Naive thymus-derived CD8-positive, alpha-beta T cell (primary cell): ENCODE measurements at regions not wholly inside any gene's neighbourhood (a gene's known extent, or its start where the extent isn't known, plus 50 kb on each side); places are given as distances from the start of the nearest gene placed in this dataset.

Source experiments
- ATAC-seq, 2 donors: fragments of 150-1000 bp; cut with Tn5 transposase in 1 of 2; sonication (Bioruptor Pico), chemical (Tn5 transposase) in 1 of 2; 1 replicate in 1 of 2; 2 replicates in 1 of 2; pipeline ENCODE4 v1.10.0; 2021; ENCODE audit warnings: mild to moderate bottlenecking in 2 of 2, moderate library complexity in 2 of 2
- POLR2A ChIA-PET: fragments of 350-600 bp; sonication (Branson Sonifier 250); formaldehyde crosslinking; loops from one replicate; lab custom pipeline; 2021; ENCODE audit warnings: antibody characterized with exemption; lab: Charles Lee
- DNase-seq, 10 donors: peaks; one replicate each; pipeline versions ENCODE4 v3.0.0 to v3.0.0-alpha.2; 2020 to 2022
- H3K27ac Mint-ChIP-seq, 10 donors: one replicate each; pipeline ENCODE4 v1.8.0; 2020 to 2022; ENCODE audit warnings: mild to moderate bottlenecking in 10 of 10, mixed read lengths in 10 of 10, moderate library complexity in 4 of 10, inconsistent platforms in 1 of 10
- H3K27me3 Mint-ChIP-seq, 5 donors: one replicate each; pipeline ENCODE4 v1.8.0; 2021 to 2022; ENCODE audit warnings: mixed read lengths in 5 of 5
- H3K36me3 Mint-ChIP-seq, 3 donors: one replicate each; pipeline ENCODE4 v1.8.0; 2020 to 2022; ENCODE audit warnings: mixed read lengths in 3 of 3, mild to moderate bottlenecking in 2 of 3, inconsistent platforms in 1 of 3
- H3K4me1 Mint-ChIP-seq, 4 donors: one replicate each; pipeline ENCODE4 v1.8.0; 2021 to 2022; ENCODE audit warnings: mixed read lengths in 4 of 4
- H3K4me3 Mint-ChIP-seq, 10 donors: one replicate each; pipeline ENCODE4 v1.8.0; 2020 to 2022; ENCODE audit warnings: mild to moderate bottlenecking in 10 of 10, mixed read lengths in 10 of 10, moderate library complexity in 6 of 10, inconsistent platforms in 1 of 10
- H3K9me3 Mint-ChIP-seq, 9 donors: one replicate each; pipeline ENCODE4 v1.8.0; 2020 to 2022; ENCODE audit warnings: mixed read lengths in 9 of 9, mild to moderate bottlenecking in 3 of 9, inconsistent platforms in 1 of 9, moderate library complexity in 1 of 9

GRCh38 chr9:99605016-99605743 is 216.5 kb upstream of the NR4A3 start:
- ATAC-seq (no peak), DNase-seq (no peak)
- Mint-ChIP-seq H3K36me3 (no peaks in the 10 kb centered on the region), H3K4me3 (no peak overlapping the region), H3K4me1 (no peaks in the 10 kb centered on the region), H3K27me3 (peaks cover 2 to 28% (median 9%) of the 10 kb centered on the region in 5 donors), H3K9me3 (no peaks in the 10 kb centered on the region), H3K27ac (no peak overlapping the region)
- POLR2A ChIA-PET, result no interaction called here

- peaks cover 0 to 5% (median 0%) of the 10 kb centered on the region in 3 donors for H3K36me3 Mint-ChIP-seq
- POLR2A ChIA-PET, result no interaction called here
- no peak overlapping the region for H3K4me3 Mint-ChIP-seq
- H3K4me1 Mint-ChIP-seq, result peaks cover 0 to 2% (median 0%) of the 10 kb centered on the region in 4 donors
- no peaks in the 10 kb centered on the region for H3K9me3 Mint-ChIP-seq
- peaks cover 4 to 39% (median 17%) of the 10 kb centered on the region in 5 donors for H3K27me3 Mint-ChIP-seq
- ATAC-seq, result no peak
- no peak for DNase-seq
- no peak overlapping the region for H3K27ac Mint-ChIP-seq
Measured at GRCh38 chr9:99606296-99606695, 215.4 kb upstream of the NR4A3 start.

GRCh38 chr9:99606957-99607356 is 214.7 kb upstream of the NR4A3 start:
- Mint-ChIP-seq H3K4me1 (peaks cover 0 to 2% (median 0%) of the 10 kb centered on the region in 4 donors), H3K27me3 (peaks cover 4 to 42% (median 17%) of the 10 kb centered on the region in 5 donors), H3K36me3 (peaks cover 0 to 5% (median 0%) of the 10 kb centered on the region in 3 donors), H3K4me3 (no peak overlapping the region), H3K27ac (no peak overlapping the region), H3K9me3 (no peaks in the 10 kb centered on the region)
- POLR2A ChIA-PET, result no interaction called here
- DNase-seq, result no peak
- ATAC-seq, result no peak

DNA sequence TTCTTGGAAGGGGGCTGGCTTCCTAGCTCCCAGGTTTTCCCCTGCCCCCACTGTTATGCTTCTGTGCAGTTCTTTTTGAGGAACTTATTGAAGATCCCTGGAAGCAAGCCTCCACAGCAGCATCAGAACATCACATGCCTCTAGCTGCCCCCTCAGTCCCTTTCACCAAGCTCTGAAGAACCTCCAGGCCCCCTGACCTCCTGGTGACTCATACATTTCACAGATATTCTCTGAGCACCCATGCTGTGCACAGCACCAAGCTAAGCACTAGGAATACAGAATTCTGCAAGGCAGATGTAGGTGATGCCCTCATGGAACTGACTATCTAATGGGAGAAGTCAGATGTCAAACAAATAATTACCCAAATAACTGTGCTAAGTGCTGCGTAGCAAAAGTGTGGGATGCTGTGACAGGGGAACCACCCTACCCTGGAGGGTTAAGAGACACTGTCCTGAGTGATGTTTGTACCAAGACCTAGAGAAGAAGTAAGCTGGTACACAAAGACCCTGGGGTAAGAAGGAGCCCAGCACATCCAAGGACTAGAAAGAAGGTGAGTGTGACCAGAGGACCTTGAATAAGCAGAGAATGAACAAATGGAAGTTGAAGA is 213.7 kb upstream of the NR4A3 start:
- no peak overlapping the region for H3K4me3 Mint-ChIP-seq
- peaks cover 0 to 2% (median 0%) of the 10 kb centered on the region in 4 donors for H3K4me1 Mint-ChIP-seq
- peaks cover 0 to 5% (median 0%) of the 10 kb centered on the region in 3 donors for H3K36me3 Mint-ChIP-seq
- ATAC-seq, result no peak
- POLR2A ChIA-PET, result no interaction called here
- no peak overlapping the region for H3K27ac Mint-ChIP-seq
- H3K27me3 Mint-ChIP-seq, result peaks cover 4 to 42% (median 17%) of the 10 kb centered on the region in 5 donors
- no peak for DNase-seq
- no peaks in the 10 kb centered on the region for H3K9me3 Mint-ChIP-seq

DNA sequence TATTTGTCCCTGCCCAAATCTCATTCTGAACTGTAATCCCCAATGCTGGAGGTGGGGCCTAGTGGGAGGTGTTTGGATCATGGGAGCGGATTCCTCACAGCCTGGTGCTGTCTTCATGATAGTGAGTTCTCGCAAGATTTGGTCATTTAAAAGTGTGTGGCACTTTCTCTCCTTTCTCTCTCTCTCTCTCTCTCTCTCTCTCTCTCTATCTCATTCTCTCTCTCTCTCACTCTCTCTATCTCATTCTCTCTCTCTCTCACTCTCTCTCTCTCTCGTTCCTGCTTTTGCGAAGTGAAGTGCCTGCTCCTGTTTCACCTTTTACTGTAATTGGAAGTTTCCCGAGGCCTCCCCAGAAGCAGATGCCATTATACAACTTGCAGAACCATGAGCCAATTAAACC is 207.3 kb upstream of the NR4A3 start:
- POLR2A ChIA-PET, result no interaction called here
- Mint-ChIP-seq H3K27ac (no peak overlapping the region), H3K4me3 (no peak overlapping the region), H3K4me1 (peaks cover 0 to 2% (median 0%) of the 10 kb centered on the region in 4 donors), H3K9me3 (no peaks in the 10 kb centered on the region), H3K36me3 (peaks cover 0 to 5% (median 0%) of the 10 kb centered on the region in 3 donors), H3K27me3 (peaks cover 2 to 15% (median 14%) of the 10 kb centered on the region in 5 donors)
- ATAC-seq (no peak), DNase-seq (no peak)

GRCh38 chr9:99621040-99621439 is 200.6 kb upstream of the NR4A3 start:
- Mint-ChIP-seq H3K27me3 (peaks cover 0 to 8% (median 1%) of the 10 kb centered on the region in 5 donors), H3K9me3 (no peaks in the 10 kb centered on the region), H3K4me1 (no peaks in the 10 kb centered on the region), H3K4me3 (no peak overlapping the region), H3K36me3 (no peaks in the 10 kb centered on the region), H3K27ac (no peak overlapping the region)
- POLR2A ChIA-PET, result no interaction called here
- no peak for DNase-seq
- ATAC-seq, result no peak

DNA sequence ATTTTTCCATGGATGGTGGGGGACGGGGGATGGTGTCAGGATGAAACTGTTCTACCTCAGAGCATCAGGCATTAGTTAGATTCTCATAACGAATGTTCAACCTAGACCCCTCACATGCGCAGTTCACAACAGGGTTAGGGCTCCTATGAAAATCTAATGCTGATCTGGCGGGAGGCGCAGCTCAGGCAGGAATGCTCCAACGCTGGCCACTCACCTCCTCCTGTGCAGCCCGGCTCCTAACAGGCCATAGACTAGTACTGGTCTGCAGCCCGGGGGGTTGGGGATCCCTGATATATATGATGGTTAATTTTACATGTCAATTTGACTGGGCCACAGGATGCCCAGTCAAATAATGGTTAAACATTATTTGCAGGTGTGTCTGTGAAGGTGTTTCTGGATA is 199.0 kb upstream of the NR4A3 start:
- POLR2A ChIA-PET, result no interaction called here
- no peak for DNase-seq
- no peak overlapping the region for H3K4me3 Mint-ChIP-seq

GRCh38 chr9:99623780-99624364 is 197.8 kb upstream of the NR4A3 start:
- Mint-ChIP-seq H3K36me3 (no peaks in the 10 kb centered on the region), H3K27me3 (peaks cover 0 to 8% (median 1%) of the 10 kb centered on the region in 5 donors), H3K4me3 (no peak overlapping the region), H3K27ac (no peak overlapping the region), H3K9me3 (no peaks in the 10 kb centered on the region), H3K4me1 (peaks cover 0 to 10% (median 5%) of the 10 kb centered on the region in 4 donors)
- no peak for ATAC-seq
- POLR2A ChIA-PET, result no interaction called here
- DNase-seq, result no peak

More for the DNA sequence above, 199.0 kb upstream of the NR4A3 start:
- Mint-ChIP-seq H3K27ac (no peak overlapping the region), H3K27me3 (peaks cover 0 to 8% (median 1%) of the 10 kb centered on the region in 5 donors), H3K36me3 (no peaks in the 10 kb centered on the region), H3K9me3 (no peaks in the 10 kb centered on the region), H3K4me1 (peaks cover 0 to 2% (median 0%) of the 10 kb centered on the region in 4 donors)
- ATAC-seq, result no peak

DNA sequence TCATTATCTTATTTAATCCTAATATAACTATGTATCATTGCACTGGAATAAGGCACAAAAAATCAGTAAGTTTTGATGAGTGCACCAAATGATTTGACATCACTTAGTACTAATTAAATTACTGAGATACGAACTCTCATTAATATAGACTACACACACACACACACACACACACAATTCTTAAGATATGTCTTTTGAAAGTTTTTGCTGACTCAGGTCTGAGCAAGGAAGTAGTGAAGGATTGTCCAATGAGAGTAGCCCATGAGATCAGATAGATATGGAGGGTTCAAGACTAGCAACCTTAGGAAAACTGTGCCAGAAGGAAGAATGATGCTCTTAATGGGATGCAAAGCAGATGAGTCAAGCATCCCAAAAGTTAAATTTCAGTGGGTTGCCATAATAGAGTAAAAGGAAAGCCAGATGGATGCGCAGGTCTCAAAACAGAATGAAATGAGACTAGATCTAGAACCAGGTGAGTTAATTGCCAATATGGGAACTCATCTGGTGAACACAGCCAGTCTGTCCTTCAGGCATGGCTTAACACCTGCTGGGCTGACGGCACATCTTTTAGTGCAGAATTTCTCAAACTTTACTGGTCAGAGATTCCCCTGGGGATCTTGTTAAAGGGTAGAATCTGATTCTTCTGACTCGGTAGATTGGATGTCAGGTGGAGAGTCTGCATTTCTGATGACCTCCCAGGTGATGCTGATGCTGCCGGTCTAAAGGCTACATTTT is 197.0 kb upstream of the NR4A3 start:
- H3K4me1 Mint-ChIP-seq, result peaks cover 0 to 13% (median 5%) of the 10 kb centered on the region in 4 donors
- H3K27ac Mint-ChIP-seq, result no peak overlapping the region
- H3K9me3 Mint-ChIP-seq, result no peaks in the 10 kb centered on the region
- peaks cover 0 to 4% (median 1%) of the 10 kb centered on the region in 5 donors for H3K27me3 Mint-ChIP-seq
- POLR2A ChIA-PET, result no interaction called here
- no peak overlapping the region for H3K4me3 Mint-ChIP-seq
- no peak for ATAC-seq
- DNase-seq, result no peak
- no peaks in the 10 kb centered on the region for H3K36me3 Mint-ChIP-seq

GRCh38 chr9:99626426-99626825 is 195.3 kb upstream of the NR4A3 start:
- Mint-ChIP-seq H3K36me3 (no peaks in the 10 kb centered on the region), H3K27ac (no peak overlapping the region), H3K9me3 (no peaks in the 10 kb centered on the region), H3K27me3 (peaks cover 0 to 3% (median 0%) of the 10 kb centered on the region in 5 donors), H3K4me3 (no peak overlapping the region), H3K4me1 (peaks cover 0 to 13% (median 5%) of the 10 kb centered on the region in 4 donors)
- POLR2A ChIA-PET, result no interaction called here
- ATAC-seq (no peak), DNase-seq (no peak)

DNA sequence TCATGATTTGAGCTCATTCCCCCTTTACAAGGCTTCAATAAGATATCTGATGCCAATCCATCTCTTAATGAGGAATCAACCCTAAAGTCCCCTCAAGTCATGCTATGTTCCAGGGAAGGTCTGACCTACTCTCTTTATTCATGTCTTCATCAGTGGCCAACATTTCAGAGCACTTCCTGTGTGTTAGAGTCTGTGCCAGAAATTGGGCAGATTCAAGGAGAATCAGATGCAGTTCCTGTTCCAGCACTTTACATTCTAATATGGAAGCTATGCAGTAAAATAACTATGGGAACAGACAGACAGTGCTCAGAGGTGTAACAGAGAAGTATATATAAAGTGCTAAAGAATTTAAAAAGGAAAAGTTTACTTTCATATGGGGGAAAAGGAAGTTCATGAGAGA is 193.4 kb upstream of the NR4A3 start:
- no peak for DNase-seq
- Mint-ChIP-seq H3K27ac (no peak overlapping the region), H3K36me3 (no peaks in the 10 kb centered on the region), H3K27me3 (peaks cover 0 to 2% (median 0%) of the 10 kb centered on the region in 5 donors), H3K4me3 (no peak overlapping the region), H3K9me3 (no peaks in the 10 kb centered on the region), H3K4me1 (peaks cover 0 to 19% (median 5%) of the 10 kb centered on the region in 4 donors)
- ATAC-seq, result no peak
- POLR2A ChIA-PET, result no interaction called here

- DNase-seq, result no peak
- H3K4me1 Mint-ChIP-seq, result peaks cover 0 to 21% (median 5%) of the 10 kb centered on the region in 4 donors
- no peak overlapping the region for H3K4me3 Mint-ChIP-seq
- H3K27me3 Mint-ChIP-seq, result peaks cover 0 to 2% (median 0%) of the 10 kb centered on the region in 5 donors
- no peak for ATAC-seq
- POLR2A ChIA-PET, result no interaction called here
- no peaks in the 10 kb centered on the region for H3K36me3 Mint-ChIP-seq
- no peaks in the 10 kb centered on the region for H3K9me3 Mint-ChIP-seq
- no peak overlapping the region for H3K27ac Mint-ChIP-seq
Measured at GRCh38 chr9:99628849-99629620, 192.7 kb upstream of the NR4A3 start.
